Natural killer cell (primary cell): ENCODE measurements at regions not wholly inside any gene's neighbourhood (a gene's known extent, or its start where the extent isn't known, plus 50 kb on each side); places are given as distances from the start of the nearest gene placed in this dataset.

Experiments
- ATAC-seq, 3 donors: fragments of 150-1000 bp in 2 of 3; fragments of 200-7000 bp in 1 of 3; cut with Tn5 transposase; 1 replicate in 1 of 3; 2 replicates in 2 of 3; pipeline ENCODE4 v1.10.0; 2021; ENCODE audit warnings: mild to moderate bottlenecking in 2 of 3, moderate library complexity in 2 of 3
- DNase-seq, 2 donors: peaks; one replicate each; pipeline versions ENCODE4 v3.0.0 to v3.0.0-alpha.2; 2013 to 2021; ENCODE audit warnings: mixed read lengths in 1 of 2
- H3K27ac ChIP-seq: one replicate; pipeline ENCODE4 v1.5.1; 2013; ENCODE audit warnings: mild to moderate bottlenecking, low read length
- H3K27me3 ChIP-seq: one replicate; pipeline ENCODE4 v1.6.1; 2013; ENCODE audit warnings: low read length; ENCODE audit not compliant: control insufficient read depth, insufficient read depth
- H3K36me3 ChIP-seq: one replicate; pipeline ENCODE4 v1.6.1; 2013; ENCODE audit warnings: low read length; ENCODE audit not compliant: control insufficient read depth, insufficient read depth
- H3K4me1 ChIP-seq: one replicate; pipeline ENCODE4 v1.6.1; 2013; ENCODE audit warnings: low read length; ENCODE audit not compliant: control insufficient read depth, insufficient read depth
- H3K4me3 ChIP-seq: one replicate; pipeline ENCODE4 v1.5.1; 2013; ENCODE audit warnings: low read length
- H3K9me3 ChIP-seq: one replicate; pipeline ENCODE4 v1.6.1; 2013; ENCODE audit warnings: low read length; ENCODE audit not compliant: control insufficient read depth, insufficient read depth
- H3K27ac Mint-ChIP-seq, 2 donors: one replicate each; pipeline ENCODE4 v1.8.0; 2022; ENCODE audit warnings: mild to moderate bottlenecking in 2 of 2, mixed read lengths in 2 of 2, moderate library complexity in 1 of 2
- H3K27me3 Mint-ChIP-seq, 2 donors: one replicate each; pipeline ENCODE4 v1.8.0; 2022; ENCODE audit warnings: low read depth in 2 of 2, mixed read lengths in 2 of 2
- H3K36me3 Mint-ChIP-seq: one replicate; pipeline ENCODE4 v1.8.0; 2022; ENCODE audit warnings: mixed read lengths
- H3K4me1 Mint-ChIP-seq, 2 donors: one replicate each; pipeline ENCODE4 v1.8.0; 2022; ENCODE audit warnings: mixed read lengths in 2 of 2
- H3K4me3 Mint-ChIP-seq: one replicate; pipeline ENCODE4 v1.8.0; 2022; ENCODE audit warnings: mild to moderate bottlenecking, moderate library complexity, mixed read lengths
- H3K9me3 Mint-ChIP-seq, 2 donors: one replicate each; pipeline ENCODE4 v1.8.0; 2022; ENCODE audit warnings: mixed read lengths in 2 of 2
- CTCF ChIP-seq: fragments of 200-600 bp; IDR thresholded peaks from one replicate; pipeline ENCODE4 v1.8.0; 2022; ENCODE audit warnings: antibody characterized with exemption
- WGBS: methylation state at CpG from one replicate; pipeline ENCODE4 v1.1.7; 2013; ENCODE audit warnings: missing lambda C conversion rate; ENCODE audit not compliant: insufficient coverage; 5-methylcytosine and 5-hydroxymethylcytosine counted together
- intact Hi-C: fragments of 100-400 bp; cut with micrococcal nuclease; formaldehyde crosslinking; loops from one replicate; pipeline ENCODE4 v1.14.2; 2022

DNA sequence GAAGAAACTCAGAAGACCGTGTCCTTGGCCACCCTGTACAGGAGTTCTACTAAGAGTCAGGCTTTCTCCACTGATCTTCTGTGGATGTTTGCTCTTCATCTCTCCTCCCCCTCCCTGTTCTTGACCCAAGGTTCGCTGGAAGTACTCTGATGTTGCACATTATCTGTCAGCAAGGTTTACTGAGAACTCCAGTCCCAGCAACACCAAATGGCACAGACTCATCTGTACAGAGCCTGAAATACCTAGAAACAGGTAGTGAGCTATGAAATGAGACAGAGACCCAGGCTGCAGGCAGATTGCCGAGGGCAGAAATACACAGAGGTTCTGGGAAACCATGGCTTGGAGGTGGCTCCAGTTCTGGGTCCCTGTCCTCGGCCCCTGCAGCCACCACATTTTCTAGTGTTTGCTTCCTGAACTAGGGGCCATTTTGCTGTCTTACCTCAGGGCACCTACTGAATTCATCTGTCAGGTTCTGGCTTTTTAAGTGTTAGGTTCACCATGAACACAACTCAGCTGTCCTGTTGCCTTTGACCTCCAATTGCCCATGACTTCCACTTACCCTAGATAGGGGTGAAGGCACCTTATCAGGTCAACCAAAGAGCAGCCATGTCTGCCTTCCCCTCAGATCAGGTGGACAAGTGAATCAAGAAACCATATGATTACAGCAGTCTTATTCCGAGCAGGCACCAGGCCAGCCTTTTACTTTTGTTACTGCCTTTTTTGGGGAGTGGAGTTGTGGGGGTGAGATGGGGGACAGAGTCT lies 92.2 kb downstream of the CDC7 start:
- Mint-ChIP-seq H3K4me1 (peaks cover 44 to 45% of the 10 kb centered on the region in 2 donors), H3K36me3 (no peaks in the 10 kb centered on the region), H3K4me3 (peak overlapping the region; percentile 31), H3K9me3 (no peaks in the 10 kb centered on the region), H3K27ac (no peak overlapping the region), H3K27me3 (no peaks in the 10 kb centered on the region)
- Histone ChIP-seq H3K27ac (no peak overlapping the region), H3K36me3 (no peaks in the 10 kb centered on the region), H3K9me3 (no peaks in the 10 kb centered on the region), H3K27me3 (no peaks in the 10 kb centered on the region), H3K4me3 (no peak overlapping the region), H3K4me1 (peaks cover 18% of the 10 kb centered on the region)
- no peak for DNase-seq
- TF ChIP-seq CTCF, result no peak
- WGBS, result 94% methylated on average over 5 of the region's 5 CpGs
- intact Hi-C loops, result no loop called here
- no peak for ATAC-seq

- H3K4me3 Mint-ChIP-seq, result no peak overlapping the region
- H3K9me3 ChIP-seq, result no peaks in the 10 kb centered on the region
- peaks cover 50 to 51% of the 10 kb centered on the region in 2 donors for H3K4me1 Mint-ChIP-seq
- WGBS, result 97% methylated on average over 11 of the region's 11 CpGs
- no peak for DNase-seq
- H3K36me3 Mint-ChIP-seq, result no peaks in the 10 kb centered on the region
- no peak overlapping the region for H3K4me3 ChIP-seq
- H3K27me3 Mint-ChIP-seq, result no peaks in the 10 kb centered on the region
- no peak for ATAC-seq
- intact Hi-C loops, result no loop called here
- H3K36me3 ChIP-seq, result no peaks in the 10 kb centered on the region
- H3K27me3 ChIP-seq, result no peaks in the 10 kb centered on the region
- no peak overlapping the region for H3K27ac Mint-ChIP-seq
- H3K27ac ChIP-seq, result no peak overlapping the region
- H3K4me1 ChIP-seq, result peaks cover 18% of the 10 kb centered on the region
- TF ChIP-seq CTCF, result no peak
- no peaks in the 10 kb centered on the region for H3K9me3 Mint-ChIP-seq
These were observed 93.9 kb downstream of the CDC7 start for GRCh38 chr1:91594383-91595055.

- no peak for DNase-seq
- Mint-ChIP-seq H3K36me3 (no peaks in the 10 kb centered on the region), H3K27ac (peak overlapping the region; percentile 50 to 71), H3K4me1 (peaks cover 42 to 47% of the 10 kb centered on the region in 2 donors), H3K4me3 (peak overlapping the region; percentile 57), H3K9me3 (no peaks in the 10 kb centered on the region), H3K27me3 (no peaks in the 10 kb centered on the region)
- no peaks in the 10 kb centered on the region for H3K27me3 ChIP-seq
- intact Hi-C loops, result no loop called here
- H3K36me3 ChIP-seq, result no peaks in the 10 kb centered on the region
- no peak overlapping the region for H3K27ac ChIP-seq
- no peak overlapping the region for H3K4me3 ChIP-seq
- ATAC-seq, result peak; percentile 45 to 73 (median 52)
- no peaks in the 10 kb centered on the region for H3K9me3 ChIP-seq
- no CpG with 5 or more reads among the region's 1 CpG for WGBS
- TF ChIP-seq CTCF, result no peak
- peaks cover 13% of the 10 kb centered on the region for H3K4me1 ChIP-seq
These were observed 95.8 kb downstream of the CDC7 start for GRCh38 chr1:91596474-91596873.
